ENCODE measurements at regions not wholly inside any gene's neighbourhood (a gene's known extent, or its start where the extent isn't known, plus 50 kb on each side); places are given as distances from the start of the nearest gene placed in this dataset.

GRCh38 chr11:122398167-122398566 lies 257.4 kb upstream of the UBASH3B start:
- DNase-seq, result no peak

DNA sequence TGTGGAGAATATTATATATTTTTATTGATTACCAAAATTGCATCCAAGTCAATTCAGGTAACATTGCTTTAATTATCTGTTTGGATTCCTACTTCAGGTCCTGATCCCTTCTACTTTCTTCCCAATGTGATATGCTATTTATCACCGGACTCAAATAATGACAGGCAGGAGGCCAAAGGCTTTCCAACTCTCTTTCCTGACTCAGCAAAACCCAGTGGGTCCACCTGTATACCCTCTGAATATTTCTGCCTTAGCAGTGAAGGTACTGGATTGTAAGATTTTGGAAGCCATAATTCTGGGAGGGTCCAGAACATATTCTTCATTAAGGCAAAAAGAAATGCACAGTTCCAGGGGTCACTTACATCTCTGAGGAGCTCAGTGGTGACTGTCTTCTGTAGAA lies 260.2 kb upstream of the UBASH3B start:
- no peak for DNase-seq

DNA sequence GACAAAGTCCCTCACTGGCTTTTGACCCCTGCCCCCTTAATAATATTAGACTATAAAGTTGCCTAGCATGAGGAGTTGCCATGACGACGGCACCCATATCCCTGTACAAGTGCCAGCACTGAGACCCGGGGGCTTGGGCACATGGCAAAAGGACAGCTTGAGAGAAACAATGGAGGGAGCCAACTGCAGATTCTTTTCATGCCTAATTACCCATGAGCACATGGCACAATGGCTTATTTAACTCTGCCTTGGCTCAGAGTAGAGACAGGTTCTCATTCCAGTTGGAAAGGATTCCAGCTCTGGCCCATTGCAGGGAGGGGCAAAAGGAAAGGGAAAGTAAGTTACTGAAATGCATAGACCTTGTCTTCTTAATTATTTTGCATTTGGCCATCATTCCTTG lies 261.2 kb upstream of the UBASH3B start:
- no peak for DNase-seq

- DNase-seq, result no peak
These were observed 262.2 kb upstream of the UBASH3B start for GRCh38 chr11:122393209-122393860.

DNA sequence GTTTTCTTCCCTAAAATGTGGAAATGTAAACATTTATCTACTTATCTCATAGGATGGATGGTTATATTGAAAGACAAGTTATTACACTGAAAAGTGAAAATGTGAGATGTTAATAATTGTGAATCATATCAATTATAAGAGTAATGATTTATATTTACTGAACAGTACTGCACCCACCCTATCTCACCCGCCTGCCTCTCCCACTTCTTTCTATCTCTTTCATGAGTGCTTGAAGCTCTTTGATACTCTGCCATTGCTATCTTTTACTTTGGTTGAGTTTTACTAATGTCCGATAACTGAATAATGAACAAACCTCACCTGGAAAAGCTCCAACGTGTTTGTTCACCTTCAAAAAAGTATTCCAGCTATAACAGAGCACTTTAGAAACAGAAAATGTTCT lies 263.0 kb upstream of the UBASH3B start:
- DNase-seq, result no peak

DNA sequence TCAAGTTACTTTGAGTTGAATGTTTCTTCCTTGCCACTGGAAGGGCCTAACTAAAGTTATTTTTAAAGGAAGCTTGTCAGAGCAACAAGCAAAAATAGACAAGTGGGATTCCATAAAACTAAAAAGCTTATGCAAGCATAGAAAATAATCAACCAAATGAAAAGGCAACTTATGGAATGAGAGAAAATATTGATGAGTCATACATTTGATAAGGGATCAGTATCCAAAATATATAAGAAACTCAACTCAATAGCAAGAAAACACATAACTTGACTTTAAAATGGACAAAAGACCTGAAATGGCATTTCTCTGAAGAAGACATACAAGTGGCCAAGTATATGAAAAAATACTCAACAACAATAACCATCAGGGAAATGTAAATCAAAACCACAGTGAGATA lies 264.5 kb upstream of the UBASH3B start:
- no peak for DNase-seq

DNA sequence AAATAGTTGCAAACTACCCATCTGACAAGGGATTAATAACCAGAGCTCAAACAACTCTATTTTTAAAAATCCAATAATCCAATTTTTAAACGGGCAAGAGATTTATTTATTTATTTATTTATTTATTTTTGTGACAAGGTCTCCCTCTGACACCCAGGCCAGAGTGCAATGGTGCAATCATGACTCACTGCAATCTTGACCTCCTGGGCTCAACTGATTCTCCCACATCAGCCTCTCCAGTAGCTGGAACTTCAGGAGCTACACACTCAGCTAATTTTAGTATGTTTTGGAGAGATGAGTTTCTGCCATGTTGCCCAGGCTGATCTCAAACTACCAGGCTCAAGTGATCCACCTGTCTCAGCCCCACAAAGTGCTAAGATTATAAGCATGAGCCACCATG lies 267.2 kb upstream of the BLID start:
- no peak for DNase-seq

DNA sequence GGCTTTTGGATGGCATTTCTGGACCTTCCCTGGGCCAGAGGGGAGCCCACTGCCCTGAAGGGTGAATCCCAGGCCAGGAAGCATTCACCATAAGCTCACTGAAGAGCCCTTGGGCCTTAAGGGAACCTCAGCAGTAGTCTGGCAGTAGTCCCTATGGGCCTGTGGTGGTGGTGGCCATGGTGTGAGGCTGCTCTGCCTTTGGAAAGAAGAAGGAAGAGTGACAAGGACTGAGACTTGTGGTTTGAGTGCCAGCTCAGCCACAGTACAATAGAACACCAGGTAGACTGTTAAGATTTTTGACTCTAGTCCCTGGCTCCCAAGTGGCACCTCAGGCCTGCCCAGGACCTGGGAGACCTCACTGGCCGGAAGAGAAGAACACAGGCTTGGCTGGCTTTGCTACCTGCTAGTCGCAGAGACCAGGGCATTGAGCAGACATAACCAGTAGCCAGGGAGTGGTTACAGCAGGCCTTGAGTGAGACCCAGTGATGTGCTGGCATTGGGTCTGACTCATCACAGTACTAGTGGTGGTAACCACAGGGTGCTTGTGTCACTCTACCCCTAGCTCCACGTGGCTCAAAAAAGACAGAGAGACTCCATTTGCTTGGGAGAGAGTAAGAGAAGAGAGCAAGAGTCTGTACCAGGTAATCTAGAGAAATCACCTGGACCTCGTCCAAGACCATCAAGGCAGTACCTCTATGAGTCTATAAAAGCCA lies 259.8 kb upstream of the BLID start:
- no peak for DNase-seq

DNA sequence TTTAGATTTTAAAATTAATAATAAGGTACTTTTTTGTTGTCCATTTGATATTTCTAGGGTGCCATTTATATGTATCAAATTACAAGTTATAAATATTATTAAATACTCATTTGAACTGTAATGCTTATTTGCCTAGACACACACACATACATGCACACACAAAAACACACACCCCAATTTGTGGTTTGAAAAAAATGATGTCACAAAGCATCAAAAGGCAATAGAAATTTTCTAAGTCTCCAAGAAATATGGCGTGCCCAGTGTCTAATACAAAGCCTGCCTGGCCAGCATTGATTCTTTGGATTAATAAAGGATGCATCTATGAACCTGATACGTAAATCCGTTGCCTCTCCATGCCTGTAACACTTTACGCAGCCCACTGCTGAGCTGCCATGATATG lies 252.8 kb upstream of the BLID start:
- no peak for DNase-seq

GRCh38 chr11:122367809-122368231 lies 251.8 kb upstream of the BLID start:
- DNase-seq, result no peak

DNA sequence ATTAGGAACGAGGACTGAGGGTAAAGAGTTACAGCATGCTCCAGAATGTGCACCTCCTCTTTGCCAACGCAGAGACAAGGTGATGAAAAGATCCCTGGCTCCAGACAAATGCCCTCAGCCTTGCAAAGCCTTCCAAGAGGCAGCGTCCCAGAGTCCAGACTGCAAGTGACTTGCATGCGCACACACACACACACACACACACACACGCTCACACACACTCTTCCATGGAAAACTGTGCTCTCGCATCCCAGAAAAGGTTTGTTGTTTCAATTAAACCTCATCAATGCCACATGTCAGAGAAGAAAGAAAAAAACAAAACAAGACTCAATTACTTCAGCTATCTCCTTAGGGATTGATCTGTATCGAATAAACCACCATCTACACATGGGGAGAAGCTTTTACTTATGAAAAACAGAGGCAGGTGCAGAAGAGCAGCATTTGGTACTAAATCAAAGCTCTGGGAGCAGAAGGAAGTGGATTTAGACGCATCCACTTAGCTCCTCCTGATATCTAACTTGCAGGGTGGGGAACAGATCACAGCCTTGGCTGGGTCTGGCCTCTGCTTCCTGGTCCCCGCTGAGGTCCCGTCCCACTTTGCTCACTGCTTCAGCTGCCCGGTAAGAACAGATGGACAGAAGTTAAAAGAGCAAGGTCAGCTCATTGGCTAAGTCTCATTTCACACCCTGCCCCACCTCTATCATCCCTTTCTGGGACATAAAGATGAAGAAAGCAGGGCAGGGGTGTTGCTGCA lies 249.8 kb upstream of the BLID start:
- DNase-seq, result no peak

- DNase-seq, result no peak
These were observed 247.3 kb upstream of the BLID start for GRCh38 chr11:122363296-122363695.

GRCh38 chr11:122362381-122362780 lies 246.4 kb upstream of the BLID start:
- DNase-seq, result no peak

DNA sequence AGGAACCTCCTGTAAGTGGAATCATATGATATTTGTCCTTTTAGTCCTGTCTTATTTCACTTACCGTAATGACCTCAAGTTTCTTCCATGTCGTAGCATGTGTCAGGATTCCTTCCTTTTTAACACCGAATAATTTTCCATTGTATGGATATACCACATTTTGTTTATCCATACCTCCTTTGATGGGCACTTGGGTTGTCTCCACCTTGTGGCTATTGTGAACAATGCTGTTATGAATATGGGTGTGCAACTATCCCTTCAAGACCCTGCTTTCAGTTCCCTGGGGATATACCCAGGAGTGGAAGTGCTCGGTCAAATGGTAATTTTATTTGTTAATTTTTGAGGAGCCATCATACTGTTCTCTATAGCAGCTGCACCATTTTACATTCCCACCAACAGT lies 244.9 kb upstream of the BLID start:
- no peak for DNase-seq

- no peak for DNase-seq
These were observed 243.1 kb upstream of the BLID start for GRCh38 chr11:122359081-122359571.

- DNase-seq, result no peak
These were observed 242.3 kb upstream of the BLID start for GRCh38 chr11:122358292-122358691.

DNA sequence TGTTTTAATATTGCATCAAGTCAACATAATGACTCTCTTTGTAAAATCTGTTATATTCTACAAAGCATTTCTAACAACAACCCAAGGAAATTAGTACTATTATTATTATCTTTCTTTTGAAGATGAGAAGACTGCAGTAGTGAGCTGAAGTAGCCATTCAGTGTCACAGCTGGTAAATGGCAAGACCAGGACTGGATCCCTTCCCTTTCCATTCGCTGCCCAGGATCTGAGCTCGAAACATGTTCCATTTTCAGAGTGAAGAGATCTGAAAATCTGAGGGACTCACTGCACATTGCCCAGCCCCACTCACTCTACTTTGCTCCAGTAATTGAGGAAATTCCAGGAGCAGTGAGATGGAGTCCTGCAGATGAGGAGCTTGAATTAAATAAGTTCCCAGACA lies 240.0 kb upstream of the BLID start:
- no peak for DNase-seq

DNA sequence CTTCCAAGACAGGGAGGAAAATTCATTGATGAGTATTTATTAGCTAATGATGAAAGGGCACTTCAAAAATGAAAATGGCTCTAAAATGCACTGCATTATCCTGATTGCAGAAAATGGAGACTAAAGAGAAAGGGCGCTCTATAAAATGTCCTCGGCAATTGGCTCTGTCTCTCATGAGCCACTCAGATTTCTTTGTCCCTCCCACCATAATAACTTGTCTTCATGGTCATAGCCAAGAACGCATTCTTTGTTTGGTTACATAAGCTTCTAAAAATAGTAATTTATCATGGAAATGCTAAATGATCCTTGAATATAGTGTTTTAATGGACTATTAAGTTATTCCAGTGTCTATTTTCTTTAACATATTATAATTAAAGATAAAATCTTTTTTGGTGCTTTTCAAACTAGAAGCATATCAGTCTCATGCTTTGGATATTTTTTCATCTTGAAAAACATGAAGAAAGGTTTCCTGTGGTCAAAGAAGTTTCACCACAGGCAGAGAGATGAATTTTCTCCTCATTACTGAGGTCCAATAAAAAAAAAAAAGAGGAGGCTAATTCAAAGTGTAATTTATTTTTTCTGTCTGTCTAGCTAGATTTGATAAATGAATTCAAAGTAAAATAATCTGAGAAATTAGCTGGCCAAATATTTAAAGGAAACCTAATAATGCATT lies 238.1 kb upstream of the BLID start:
- DNase-seq, result no peak

- DNase-seq, result no peak
These were observed 237.5 kb upstream of the BLID start for GRCh38 chr11:122353561-122353960.

DNA sequence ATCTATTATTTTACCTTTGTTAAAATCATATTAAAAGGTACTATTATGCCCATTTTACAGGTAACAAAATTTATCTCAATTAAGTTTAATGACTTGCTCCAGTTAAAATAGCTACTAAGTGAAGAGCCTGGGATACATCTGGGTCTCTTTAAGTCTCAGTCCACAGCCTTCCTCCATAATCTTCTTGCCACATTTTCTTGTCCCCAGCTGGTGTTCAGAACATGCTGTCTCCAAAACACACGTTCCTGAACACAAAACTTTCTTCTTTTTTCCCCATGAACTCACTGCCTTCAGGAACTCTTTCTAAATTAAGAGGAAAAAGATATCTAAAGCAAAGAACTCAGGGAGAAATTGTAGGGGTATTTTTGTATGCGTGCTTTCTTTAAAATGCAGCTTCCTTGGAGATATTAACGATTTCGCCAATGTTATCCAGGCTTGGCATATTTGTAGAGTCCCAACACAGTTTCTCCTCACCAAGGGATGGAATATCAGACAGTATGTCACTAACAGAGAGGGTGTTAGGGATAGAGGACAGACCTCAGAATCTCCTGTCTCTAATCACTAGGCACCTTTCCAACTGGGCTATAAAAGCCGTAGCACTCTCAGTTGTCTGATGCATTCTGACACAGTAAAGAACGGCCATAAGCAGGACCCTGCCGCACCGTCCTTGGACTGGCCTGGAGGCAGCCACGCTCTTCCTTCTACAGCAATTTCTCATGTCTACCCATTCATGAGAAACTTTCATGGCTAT lies 232.8 kb upstream of the BLID start:
- DNase-seq, result no peak

DNA sequence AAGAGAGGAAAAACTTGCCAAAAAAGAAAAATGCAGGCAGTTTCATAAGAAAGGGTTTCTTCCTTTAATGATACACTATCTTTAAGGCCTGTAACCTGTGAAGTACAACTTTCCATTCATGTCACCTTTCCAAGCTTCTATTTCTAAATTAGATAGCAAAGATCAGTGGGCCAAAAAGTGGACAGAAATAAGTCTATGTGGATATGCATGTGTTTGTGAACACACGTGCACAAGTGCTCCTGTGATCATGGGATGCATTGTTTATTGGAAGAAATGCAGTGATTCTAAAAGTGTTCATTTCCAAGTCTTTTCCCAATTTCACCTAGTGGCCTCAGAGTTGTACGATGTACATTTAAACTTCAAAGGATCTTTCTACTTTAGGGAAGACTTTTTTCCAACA lies 230.0 kb upstream of the BLID start:
- no peak for DNase-seq

DNA sequence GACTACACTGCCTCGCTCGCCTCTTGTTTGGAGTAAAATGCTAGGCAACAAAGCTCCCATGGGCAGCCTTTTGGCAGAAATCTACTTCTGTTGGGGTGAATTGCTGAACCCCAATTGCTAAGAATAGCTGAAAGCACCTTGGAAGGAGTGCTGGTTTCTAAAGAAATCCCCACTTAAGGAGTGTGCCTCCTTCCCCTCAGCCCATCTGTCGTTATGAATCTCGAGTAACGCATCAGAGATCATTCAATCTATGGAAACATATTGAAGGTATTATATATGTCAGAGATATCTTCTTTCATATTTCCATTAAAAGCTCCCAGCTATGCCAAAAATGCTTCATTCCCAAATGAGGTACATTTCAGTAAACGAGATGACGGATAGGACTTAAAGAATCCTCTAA lies 229.6 kb upstream of the BLID start:
- no peak for DNase-seq

DNA sequence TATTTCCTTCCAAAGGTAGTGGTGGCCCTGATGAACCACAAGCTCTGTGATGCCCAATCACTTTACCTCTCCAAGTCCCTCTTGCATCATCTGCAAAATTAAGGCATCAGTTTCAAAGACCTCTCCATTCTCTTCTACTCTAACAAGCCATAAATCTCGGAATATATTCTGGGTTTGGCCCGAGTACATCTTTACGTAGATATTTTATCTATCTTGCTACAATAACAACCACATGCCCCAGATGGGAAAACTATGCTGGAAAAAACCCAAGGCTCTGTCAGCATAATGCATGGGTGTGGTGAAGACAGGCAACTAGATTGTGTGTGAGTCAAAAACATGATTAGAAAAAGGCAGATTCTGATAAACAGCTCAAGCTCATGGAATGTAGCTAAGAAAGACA lies 228.2 kb upstream of the BLID start:
- no peak for DNase-seq

Measured in activated CD4-positive, alpha-beta T cell treated with anti-CD3 and anti-CD28 coated beads for 1 hour (primary cell).